Neural progenitor cell (in vitro differentiated cells): ENCODE measurements at regions not wholly inside any gene's neighbourhood (a gene's known extent, or its start where the extent isn't known, plus 50 kb on each side); places are given as distances from the start of the nearest gene placed in this dataset.
A peak's percentile ranks its signal among the peaks of the same experiment; 100 is the strongest.

Experiments
- DNase-seq: peaks from one replicate; pipeline ENCODE4 v3.0.0-alpha.2; 2016; ENCODE audit warnings: low spot score
- H2AFZ ChIP-seq: fragments of 200-600 bp; sonication (generic); replicated peaks from 2 replicates; pipeline ENCODE4 v1.6.1; 2016; ENCODE audit warnings: antibody characterized with exemption
- H3F3A ChIP-seq: fragments of 200-600 bp; sonication (generic); 2 replicates; pipeline ENCODE4 v1.6.1; 2016; ENCODE audit warnings: antibody characterized with exemption, low read depth
- H3K27ac ChIP-seq: fragments of 200-600 bp; sonication (generic); 2 replicates; pipeline ENCODE4 v1.5.1; 2016; ENCODE audit warnings: mild to moderate bottlenecking
- H3K27me3 ChIP-seq: fragments of 200-600 bp; sonication (generic); 2 replicates; pipeline ENCODE4 v1.6.1; 2016; ENCODE audit warnings: mild to moderate bottlenecking, moderate library complexity
- H3K36me3 ChIP-seq: fragments of 200-600 bp; sonication (generic); 2 replicates; pipeline ENCODE4 v1.5.1; 2016
- H3K4me1 ChIP-seq: fragments of 200-600 bp; sonication (generic); 2 replicates; pipeline ENCODE4 v1.6.1; 2016; ENCODE audit warnings: mixed run types
- H3K4me2 ChIP-seq: fragments of 200-600 bp; sonication (generic); 2 replicates; pipeline ENCODE4 v1.6.1; 2016
- H3K4me3 ChIP-seq: fragments of 200-600 bp; sonication (generic); 2 replicates; pipeline ENCODE4 v1.5.1; 2016
- H3K79me2 ChIP-seq: fragments of 200-600 bp; sonication (generic); 2 replicates; pipeline ENCODE4 v1.6.1; 2016; ENCODE audit warnings: low read depth
- H3K9ac ChIP-seq: fragments of 200-600 bp; sonication (generic); 2 replicates; pipeline ENCODE4 v1.6.1; 2016
- H3K9me3 ChIP-seq: fragments of 200-600 bp; sonication (generic); 2 replicates; pipeline ENCODE4 v1.5.1; 2016; ENCODE audit warnings: low read depth
- H4K20me1 ChIP-seq: fragments of 200-600 bp; sonication (generic); 2 replicates; pipeline ENCODE4 v1.6.1; 2016; ENCODE audit warnings: low read depth
- H3K27ac Mint-ChIP-seq: 3 replicates; pipeline ENCODE4 v1.8.0; 2021; ENCODE audit warnings: mixed read lengths
- H3K27me3 Mint-ChIP-seq: 2 replicates; pipeline ENCODE4 v1.8.0; 2022; ENCODE audit warnings: low read depth, mild to moderate bottlenecking, inconsistent platforms, moderate library complexity, mixed read lengths; ENCODE audit not compliant: insufficient read depth
- H3K36me3 Mint-ChIP-seq: 3 replicates; pipeline ENCODE4 v1.8.0; 2021; ENCODE audit warnings: mixed read lengths
- H3K4me1 Mint-ChIP-seq: 3 replicates; pipeline ENCODE4 v1.8.0; 2021; ENCODE audit warnings: mixed read lengths
- H3K4me3 Mint-ChIP-seq: 3 replicates; pipeline ENCODE4 v1.8.0; 2021; ENCODE audit warnings: mild to moderate bottlenecking, moderate library complexity, mixed read lengths
- H3K9me3 Mint-ChIP-seq: 3 replicates; pipeline ENCODE4 v1.8.0; 2020; ENCODE audit warnings: mixed read lengths
- CTCF ChIP-seq: fragments of 200-600 bp; sonication (generic); IDR thresholded peaks from 2 replicates; pipeline ENCODE4 v1.5.1; 2017; ENCODE audit warnings: antibody characterized with exemption, mild to moderate bottlenecking
- EZH2 ChIP-seq: fragments of 200-600 bp; sonication (generic); IDR thresholded peaks from 2 replicates; pipeline ENCODE4 v1.6.1; 2017; ENCODE audit warnings: antibody characterized with exemption, mild to moderate bottlenecking, moderate library complexity
- EZH2phosphoT487 ChIP-seq: fragments of 200-600 bp; sonication (generic); IDR thresholded peaks from 2 replicates; pipeline ENCODE4 v1.6.1; 2017; ENCODE audit warnings: antibody characterized with exemption

DNA sequence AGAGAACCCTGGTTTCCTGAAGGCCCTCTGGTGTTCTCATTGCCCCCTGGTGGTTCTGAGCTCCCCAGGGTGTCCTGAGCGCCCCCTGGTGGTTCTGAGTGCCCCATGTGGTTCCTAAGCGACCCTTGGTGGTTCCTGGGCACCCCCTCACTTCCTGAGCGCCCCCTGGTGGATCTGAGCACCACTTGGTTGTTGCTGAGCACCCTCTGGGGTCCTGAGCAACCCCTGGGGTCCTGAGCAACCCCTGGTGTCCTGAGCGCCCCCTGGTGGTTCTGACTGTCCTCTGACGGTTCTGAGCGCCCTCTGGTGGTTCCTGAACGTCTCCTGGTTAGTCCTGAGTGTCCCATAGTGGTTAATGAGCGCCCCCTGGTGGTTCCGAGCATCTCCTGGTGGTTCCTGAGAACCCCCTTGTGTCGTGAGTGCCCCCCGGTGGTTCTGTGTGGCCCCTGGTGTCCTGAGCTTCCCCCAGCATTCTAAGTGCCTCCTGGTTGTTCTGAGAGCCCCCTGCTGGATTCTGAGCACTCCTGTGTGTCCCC, 568.3 kb downstream of the TMEM121 start:
- no peaks in the 10 kb centered on the region for H3K4me1 ChIP-seq
- no peak overlapping the region for H3K4me3 ChIP-seq
- H2AFZ ChIP-seq = no peak overlapping the region
- Mint-ChIP-seq H3K4me3 (no peak overlapping the region), H3K36me3 (no peaks in the 10 kb centered on the region), H3K4me1 (no peaks in the 10 kb centered on the region), H3K27ac (no peak overlapping the region), H3K9me3 (peaks cover 5% of the 10 kb centered on the region), H3K27me3 (peaks cover 2% of the 10 kb centered on the region)
- H3K36me3 ChIP-seq = no peaks in the 10 kb centered on the region
- H3K79me2 ChIP-seq = no peaks in the 10 kb centered on the region
- no peaks in the 10 kb centered on the region for H3K9me3 ChIP-seq
- H3F3A ChIP-seq = no peaks in the 10 kb centered on the region
- DNase-seq = peak; percentile 7
- H3K27me3 ChIP-seq = no peaks in the 10 kb centered on the region
- H3K4me2 ChIP-seq = no peak overlapping the region
- peak; percentile 32 for TF ChIP-seq CTCF
- no peak for TF ChIP-seq EZH2phosphoT487
- no peak overlapping the region for H3K27ac ChIP-seq
- no peak overlapping the region for H3K9ac ChIP-seq
- no peaks in the 10 kb centered on the region for H4K20me1 ChIP-seq

DNA sequence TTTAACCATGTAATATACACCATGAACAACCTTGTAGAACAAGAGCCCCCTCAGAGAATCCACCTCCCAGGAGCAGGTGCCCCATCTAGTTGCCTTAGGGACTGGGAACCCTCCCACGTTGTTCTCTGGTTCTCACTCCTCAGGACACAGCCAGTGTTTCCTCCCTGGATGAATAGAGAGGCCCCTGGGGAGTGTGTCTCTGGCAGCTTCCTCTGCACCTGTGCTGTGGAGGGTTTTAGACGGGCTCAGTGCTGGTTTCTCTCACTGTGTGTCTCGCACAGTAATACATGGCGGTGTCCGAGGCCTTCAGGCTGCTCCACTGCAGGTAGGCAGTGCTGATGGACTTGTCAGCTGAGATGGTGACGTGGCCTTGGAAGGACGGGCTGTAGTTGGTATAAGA, 581.3 kb downstream of the TMEM121 start:
- no peaks in the 10 kb centered on the region for H3K36me3 ChIP-seq
- no peak overlapping the region for H2AFZ ChIP-seq
- no peaks in the 10 kb centered on the region for H3K36me3 Mint-ChIP-seq
- no peak overlapping the region for H3K4me3 ChIP-seq
- TF ChIP-seq CTCF (no peak), EZH2phosphoT487 (no peak), EZH2 (no peak)
- H3F3A ChIP-seq = no peaks in the 10 kb centered on the region
- H3K4me3 Mint-ChIP-seq = no peak overlapping the region
- no peaks in the 10 kb centered on the region for H3K27me3 ChIP-seq
- no peaks in the 10 kb centered on the region for H3K4me1 Mint-ChIP-seq
- H3K27ac ChIP-seq = no peak overlapping the region
- DNase-seq = no peak
- H3K4me1 ChIP-seq = no peaks in the 10 kb centered on the region
- no peaks in the 10 kb centered on the region for H4K20me1 ChIP-seq
- no peaks in the 10 kb centered on the region for H3K9me3 ChIP-seq
- H3K9me3 Mint-ChIP-seq = peaks cover 11% of the 10 kb centered on the region
- no peaks in the 10 kb centered on the region for H3K27me3 Mint-ChIP-seq
- no peak overlapping the region for H3K27ac Mint-ChIP-seq
- H3K4me2 ChIP-seq = no peak overlapping the region
- H3K9ac ChIP-seq = no peak overlapping the region
- H3K79me2 ChIP-seq = no peaks in the 10 kb centered on the region

DNA sequence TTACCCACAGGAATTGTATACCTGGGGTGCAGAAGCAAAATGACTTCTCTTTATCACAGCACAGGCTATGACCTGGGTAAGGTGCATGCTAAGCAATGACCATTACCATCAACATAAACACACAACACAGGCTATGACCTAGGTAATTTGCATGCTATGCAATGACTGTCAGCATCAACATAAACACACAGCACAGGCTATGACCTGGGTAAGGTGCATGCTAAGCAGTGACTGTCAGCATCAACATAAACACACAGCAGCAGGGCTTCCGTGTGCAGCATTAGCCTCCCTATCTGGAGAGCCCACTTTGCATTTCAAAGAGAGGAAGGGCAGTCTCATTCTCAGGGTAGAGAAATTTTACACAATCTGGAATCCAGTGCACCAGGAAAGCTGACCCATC, 583.0 kb downstream of the TMEM121 start:
- Histone ChIP-seq H3K4me3 (no peak overlapping the region), H3K4me2 (no peak overlapping the region), H3K27me3 (no peaks in the 10 kb centered on the region), H3F3A (no peaks in the 10 kb centered on the region), H3K9me3 (no peaks in the 10 kb centered on the region), H3K36me3 (no peaks in the 10 kb centered on the region), H3K4me1 (no peaks in the 10 kb centered on the region), H2AFZ (no peak overlapping the region), H4K20me1 (no peaks in the 10 kb centered on the region), H3K9ac (no peak overlapping the region), H3K79me2 (no peaks in the 10 kb centered on the region), H3K27ac (no peak overlapping the region)
- Mint-ChIP-seq H3K27ac (no peak overlapping the region), H3K4me1 (no peaks in the 10 kb centered on the region), H3K27me3 (no peaks in the 10 kb centered on the region), H3K36me3 (no peaks in the 10 kb centered on the region), H3K9me3 (peaks cover 9% of the 10 kb centered on the region), H3K4me3 (no peak overlapping the region)
- TF ChIP-seq CTCF = no peak
- no peak for TF ChIP-seq EZH2phosphoT487
- TF ChIP-seq EZH2 = no peak
- no peak for DNase-seq
